ENCODE measurements at regions not wholly inside any gene's neighbourhood (a gene's known extent, or its start where the extent isn't known, plus 50 kb on each side); places are given as distances from the start of the nearest gene placed in this dataset.
"Not testable (repeated sequence)": the region's sequence is repeated elsewhere in the genome, so short reads cannot be mapped to it uniquely, and the experiment has no call there.

- Mint-ChIP-seq H3K27me3 (ENCODE audit: unreplicated experiment) (no peaks in the 10 kb centered on the region), H3K27ac (ENCODE audit: unreplicated experiment) (no peak overlapping the region), H3K9me3 (ENCODE audit: unreplicated experiment) (no peaks in the 10 kb centered on the region), H3K4me1 (ENCODE audit: low read depth, unreplicated experiment) (no peaks in the 10 kb centered on the region), H3K36me3 (ENCODE audit: unreplicated experiment) (no peaks in the 10 kb centered on the region), H3K4me3 (ENCODE audit: unreplicated experiment) (no peak overlapping the region)
- TF ChIP-seq CTCF (IDR thresholded peaks at IDR 0.05; ENCODE audit: partially characterized antibody, unreplicated experiment), result no peak
- DNase-seq, result no peak
Measured at GRCh38 chr2:75828826-75829225, 118.1 kb upstream of the GCFC2 start.

GRCh38 chr2:75823515-75823914, 112.8 kb upstream of the GCFC2 start:
- not testable (repeated sequence) for H3K4me3 Mint-ChIP-seq (ENCODE audit: unreplicated experiment); H3K36me3 Mint-ChIP-seq (ENCODE audit: unreplicated experiment); H3K4me1 Mint-ChIP-seq (ENCODE audit: low read depth, unreplicated experiment); H3K9me3 Mint-ChIP-seq (ENCODE audit: unreplicated experiment); H3K27me3 Mint-ChIP-seq (ENCODE audit: unreplicated experiment); H3K27ac Mint-ChIP-seq (ENCODE audit: unreplicated experiment); DNase-seq

DNA sequence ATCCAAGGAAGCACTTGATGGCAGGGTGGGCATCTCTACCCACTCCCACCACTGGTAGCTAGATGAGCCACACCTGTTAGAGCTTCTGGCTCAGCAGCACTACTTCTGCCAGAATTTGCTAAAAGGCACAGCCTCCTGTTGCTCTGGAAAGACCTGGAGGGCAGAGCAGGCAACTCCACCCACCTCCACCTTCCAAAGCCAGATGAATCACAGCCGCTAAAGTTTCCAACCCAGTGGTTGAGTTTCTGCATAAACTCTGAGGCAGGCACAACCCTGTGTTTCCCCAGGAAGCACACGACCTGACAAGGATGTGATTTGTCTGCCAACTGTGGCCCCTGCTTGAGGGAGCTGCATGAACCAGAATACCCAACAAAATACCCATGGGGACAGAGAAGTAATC, 111.6 kb upstream of the GCFC2 start:
- Mint-ChIP-seq H3K27ac (ENCODE audit: unreplicated experiment) (no peak overlapping the region), H3K27me3 (ENCODE audit: unreplicated experiment) (no peaks in the 10 kb centered on the region), H3K4me1 (ENCODE audit: low read depth, unreplicated experiment) (no peaks in the 10 kb centered on the region), H3K36me3 (ENCODE audit: unreplicated experiment) (no peaks in the 10 kb centered on the region), H3K9me3 (ENCODE audit: unreplicated experiment) (no peaks in the 10 kb centered on the region), H3K4me3 (ENCODE audit: unreplicated experiment) (no peak overlapping the region)
- no peak for TF ChIP-seq CTCF (IDR thresholded peaks at IDR 0.05; ENCODE audit: partially characterized antibody, unreplicated experiment)
- DNase-seq, result no peak

DNA sequence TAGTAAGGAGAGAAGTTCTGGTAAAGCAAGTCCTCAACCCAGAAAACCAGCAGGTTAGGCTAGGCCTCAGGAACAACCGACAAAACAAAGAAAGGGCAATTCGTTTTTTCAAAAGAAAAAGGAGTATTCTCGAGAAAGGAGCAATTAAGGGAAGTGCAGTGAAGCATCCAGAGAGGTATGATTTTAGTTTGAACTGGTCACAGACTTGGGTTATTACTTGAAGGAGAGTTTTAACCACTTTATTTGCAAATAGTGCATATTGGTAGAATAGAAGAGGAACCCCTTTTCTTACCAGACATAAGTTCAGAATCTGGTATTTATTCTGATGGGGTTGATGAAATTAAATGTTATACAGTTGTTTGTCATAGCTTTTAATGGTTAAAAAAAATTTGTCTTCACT, 110.0 kb upstream of the GCFC2 start:
- Mint-ChIP-seq H3K27me3 (ENCODE audit: unreplicated experiment) (no peaks in the 10 kb centered on the region), H3K36me3 (ENCODE audit: unreplicated experiment) (no peaks in the 10 kb centered on the region), H3K27ac (ENCODE audit: unreplicated experiment) (no peak overlapping the region), H3K4me3 (ENCODE audit: unreplicated experiment) (no peak overlapping the region), H3K9me3 (ENCODE audit: unreplicated experiment) (no peaks in the 10 kb centered on the region), H3K4me1 (ENCODE audit: low read depth, unreplicated experiment) (no peaks in the 10 kb centered on the region)
- TF ChIP-seq CTCF (IDR thresholded peaks at IDR 0.05; ENCODE audit: partially characterized antibody, unreplicated experiment), result no peak
- DNase-seq, result no peak

GRCh38 chr2:75810611-75811330, 100.1 kb upstream of the GCFC2 start:
- Mint-ChIP-seq H3K9me3 (ENCODE audit: unreplicated experiment) (no peaks in the 10 kb centered on the region), H3K36me3 (ENCODE audit: unreplicated experiment) (no peaks in the 10 kb centered on the region), H3K27ac (ENCODE audit: unreplicated experiment) (no peak overlapping the region)

More at GRCh38 chr2:75810611-75811330, 100.1 kb upstream of the GCFC2 start:
- TF ChIP-seq CTCF (IDR thresholded peaks at IDR 0.05; ENCODE audit: partially characterized antibody, unreplicated experiment), result no peak
- Mint-ChIP-seq H3K27me3 (ENCODE audit: unreplicated experiment) (peaks cover 2% of the 10 kb centered on the region), H3K4me1 (ENCODE audit: low read depth, unreplicated experiment) (no peaks in the 10 kb centered on the region), H3K4me3 (ENCODE audit: unreplicated experiment) (no peak overlapping the region)
- no peak for DNase-seq
